HG02623 (cell line): ENCODE measurements at regions not wholly inside any gene's neighbourhood (a gene's known extent, or its start where the extent isn't known, plus 50 kb on each side); places are given as distances from the start of the nearest gene placed in this dataset.

Source experiments
- ATAC-seq: cut with Tn5 transposase; IDR thresholded peaks from one replicate; pipeline ENCODE4 v1.9.1; 2021; ENCODE audit warnings: moderate library complexity; ENCODE audit not compliant: unreplicated experiment

GRCh38 chr12:93279565-93280412 is 97.9 kb upstream of the NUDT4 start:
- ATAC-seq: no peak

GRCh38 chr12:93287149-93287548 is 90.6 kb upstream of the NUDT4 start:
- ATAC-seq: no peak

GRCh38 chr12:93288626-93289025 is 89.1 kb upstream of the NUDT4 start:
- no peak for ATAC-seq

GRCh38 chr12:93290391-93290790 is 87.3 kb upstream of the NUDT4 start:
- ATAC-seq: no peak

GRCh38 chr12:93292213-93292612 is 85.5 kb upstream of the NUDT4 start:
- no peak for ATAC-seq

- no peak for ATAC-seq
Measured at GRCh38 chr12:93292731-93293566, 84.8 kb upstream of the NUDT4 start.

- peak; percentile 90 for ATAC-seq
Measured at GRCh38 chr12:93297032-93297431, 80.7 kb upstream of the NUDT4 start.

GRCh38 chr12:93297536-93297935 is 80.2 kb upstream of the NUDT4 start:
- no peak for ATAC-seq

- no peak for ATAC-seq
Measured at GRCh38 chr12:93299262-93299846, 78.4 kb upstream of the NUDT4 start.

- no peak for ATAC-seq
Measured at GRCh38 chr12:93300611-93301021, 77.1 kb upstream of the NUDT4 start.

GRCh38 chr12:93302331-93303229 is 75.1 kb upstream of the NUDT4 start:
- ATAC-seq: no peak

- ATAC-seq: no peak
Measured at GRCh38 chr12:93306636-93307035, 71.1 kb upstream of the NUDT4 start.

GRCh38 chr12:93308281-93308680 is 69.4 kb upstream of the NUDT4 start:
- no peak for ATAC-seq

- ATAC-seq: no peak
Measured at GRCh38 chr12:93311827-93312226, 65.9 kb upstream of the NUDT4 start.

GRCh38 chr12:93314177-93314497 is 63.6 kb upstream of the NUDT4 start:
- ATAC-seq: no peak

- ATAC-seq: no peak
Measured at GRCh38 chr12:93315385-93315906, 62.3 kb upstream of the NUDT4 start.

GRCh38 chr12:93315907-93316622 is 61.7 kb upstream of the NUDT4 start:
- no peak for ATAC-seq

GRCh38 chr12:93316623-93316971 is 61.1 kb upstream of the NUDT4 start:
- no peak for ATAC-seq

- ATAC-seq: no peak
Measured at GRCh38 chr12:93317227-93317626, 60.5 kb upstream of the NUDT4 start.
